GM21515 (cell line): ENCODE measurements at regions not wholly inside any gene's neighbourhood (a gene's known extent, or its start where the extent isn't known, plus 50 kb on each side); places are given as distances from the start of the nearest gene placed in this dataset.

Source experiments
- ATAC-seq: cut with Tn5 transposase; IDR thresholded peaks from one replicate; pipeline ENCODE4 v1.9.1; 2021; ENCODE audit not compliant: unreplicated experiment

DNA sequence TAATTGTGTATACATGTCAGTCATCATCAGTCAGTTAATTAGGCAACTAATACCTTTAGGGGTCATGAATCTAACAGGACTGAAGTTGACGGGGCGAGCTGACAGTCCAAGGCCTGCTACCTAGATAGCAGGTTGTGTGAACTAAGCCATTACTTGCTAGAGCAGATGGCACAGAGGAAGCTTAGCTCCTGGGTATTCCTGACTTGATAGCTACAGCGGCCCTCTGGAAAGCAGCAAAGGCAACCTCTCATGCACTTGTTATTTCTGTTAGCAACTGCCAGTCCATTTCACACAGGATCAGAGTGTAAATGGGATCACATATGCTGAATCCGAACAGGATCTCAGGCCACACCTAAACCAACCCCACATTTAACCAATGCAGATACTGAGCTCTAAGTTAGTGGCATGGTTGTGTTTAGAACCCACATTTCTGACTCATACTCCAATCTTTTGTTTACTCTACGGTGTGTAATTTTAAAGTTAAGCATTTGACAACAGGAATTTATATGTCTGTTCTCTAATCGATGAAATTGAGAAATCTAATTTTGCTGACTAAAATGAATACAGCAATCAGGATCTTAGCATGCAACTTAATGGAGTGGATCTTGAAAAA, 521.3 kb upstream of the ZNF608 start:
- ATAC-seq, result no peak

DNA sequence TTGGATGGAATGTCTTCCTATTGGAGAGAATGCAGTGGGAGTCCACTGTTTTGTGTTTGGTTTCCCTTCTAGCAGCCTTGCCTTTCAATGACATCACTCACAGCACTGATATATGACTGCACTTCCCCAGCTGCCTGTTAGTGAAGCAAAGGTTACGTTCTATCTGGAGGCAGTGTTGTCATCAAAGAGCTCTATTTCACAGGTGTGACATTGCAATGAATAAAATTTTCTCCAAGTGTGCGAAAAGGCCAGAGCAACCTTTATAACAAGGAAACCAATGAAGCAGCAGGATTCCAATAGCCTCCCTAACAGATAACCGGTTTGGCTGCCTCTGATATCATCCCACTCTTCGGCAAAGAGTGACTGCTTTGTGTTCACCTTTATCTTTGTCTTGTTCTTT, 523.5 kb upstream of the ZNF608 start:
- ATAC-seq, result no peak

DNA sequence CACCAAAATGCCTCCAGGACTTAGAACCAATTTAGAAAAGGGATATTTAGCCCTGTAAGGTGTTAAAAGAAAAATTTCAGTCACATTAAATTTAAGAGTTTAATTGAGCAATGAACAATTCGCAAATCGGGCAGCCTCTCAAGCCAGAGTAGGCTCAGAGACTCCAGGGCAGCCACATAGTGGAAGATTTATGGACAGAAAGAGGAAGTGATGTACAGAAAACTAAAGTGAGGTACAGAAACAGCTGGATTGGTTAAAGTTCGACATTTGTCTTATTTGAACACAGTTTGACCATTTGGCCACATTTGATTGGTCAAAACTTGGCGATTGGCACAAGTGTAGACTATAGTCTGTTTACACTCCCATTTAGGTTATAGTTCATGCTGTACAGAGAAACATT, 525.9 kb upstream of the ZNF608 start:
- ATAC-seq, result no peak

DNA sequence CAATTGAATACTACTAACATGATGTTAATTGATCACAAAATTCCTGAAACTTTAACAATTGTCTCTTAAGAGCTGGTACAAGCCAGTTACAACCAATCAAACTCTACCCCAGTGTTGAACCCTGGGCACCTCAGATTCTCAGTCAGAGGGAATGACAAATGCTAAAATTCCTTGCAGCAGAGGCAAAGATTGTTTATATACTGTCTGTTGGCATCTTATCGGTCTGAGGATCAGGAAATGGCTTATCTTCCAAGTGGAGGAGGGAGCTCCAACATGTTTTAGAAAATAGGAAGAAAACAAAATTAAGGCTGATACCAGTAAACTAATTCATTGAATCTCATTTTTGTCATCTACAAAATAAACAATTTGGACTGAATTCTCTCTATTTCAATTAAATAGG, 527.8 kb upstream of the ZNF608 start:
- ATAC-seq, result no peak

DNA sequence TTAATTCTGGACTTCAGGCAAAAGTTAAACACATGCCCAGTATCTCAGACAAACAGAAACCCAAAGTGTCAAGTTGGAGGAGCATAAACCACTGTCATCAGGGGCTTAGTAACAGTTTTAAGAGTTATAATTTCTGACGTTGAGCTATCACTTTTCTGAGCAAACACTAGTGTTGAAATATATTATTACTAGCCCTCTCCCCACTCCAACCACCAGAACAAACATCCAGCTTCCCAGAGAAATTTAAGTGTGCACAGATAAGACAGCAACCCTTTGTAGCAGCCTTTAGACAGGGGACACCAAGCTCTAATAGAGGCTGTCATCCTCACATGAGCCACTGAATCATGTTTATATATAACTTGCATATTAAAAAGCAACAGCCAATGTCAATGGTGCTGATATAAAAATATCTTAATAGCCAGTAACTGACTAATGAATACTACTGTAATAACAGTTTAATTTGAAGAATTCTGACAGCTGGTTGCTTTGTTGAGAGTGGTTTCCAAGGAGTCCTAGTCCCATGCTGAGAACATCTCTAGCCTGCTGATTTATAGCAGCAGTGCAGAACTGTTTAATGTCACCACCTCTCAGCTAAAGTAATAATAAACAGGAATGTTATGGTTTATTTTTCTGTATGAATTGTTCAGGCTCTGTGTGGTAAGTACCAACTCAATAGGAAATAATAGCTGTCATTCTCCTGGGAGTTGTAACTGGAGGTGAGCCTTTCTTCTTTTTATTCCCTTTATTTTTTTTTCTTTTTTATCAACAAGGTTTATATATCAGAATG, 528.7 kb upstream of the ZNF608 start:
- ATAC-seq, result no peak

DNA sequence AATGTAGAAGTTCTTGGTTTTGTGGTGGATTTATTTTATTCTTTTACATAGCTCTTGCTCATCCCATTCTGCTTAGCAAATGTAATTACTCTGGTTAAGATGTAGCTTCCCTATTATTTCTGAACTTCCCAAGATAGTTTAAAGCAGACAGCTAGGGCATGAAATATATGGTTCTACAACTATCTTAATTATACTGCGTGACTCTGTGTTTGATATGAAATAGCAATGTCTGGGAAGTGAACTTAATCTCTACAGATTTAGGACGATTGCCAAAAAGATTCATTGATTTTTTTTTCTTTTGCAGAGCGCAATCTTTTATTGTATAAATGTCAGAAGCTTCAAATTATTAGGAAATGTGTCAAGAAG, 529.3 kb upstream of the ZNF608 start:
- ATAC-seq, result no peak

DNA sequence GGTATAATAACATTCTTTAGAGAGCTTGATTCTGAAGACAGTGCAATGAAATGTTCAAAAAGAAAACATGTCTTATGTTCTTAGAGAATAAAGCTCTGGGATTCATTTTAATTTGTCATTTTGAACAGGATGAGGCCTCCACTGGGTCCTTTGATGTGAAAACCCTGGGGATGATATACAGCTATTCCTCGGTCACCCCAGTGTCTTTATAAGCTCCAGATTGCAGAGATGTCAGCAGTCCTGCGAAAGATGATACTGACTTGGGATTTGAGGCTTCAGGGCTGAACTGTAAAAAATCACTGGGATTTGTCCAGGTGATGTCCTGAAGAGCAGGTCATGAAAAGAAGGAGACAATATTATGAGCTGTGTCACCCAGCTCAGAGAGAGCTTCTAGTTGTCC, 529.7 kb upstream of the ZNF608 start:
- ATAC-seq, result no peak

DNA sequence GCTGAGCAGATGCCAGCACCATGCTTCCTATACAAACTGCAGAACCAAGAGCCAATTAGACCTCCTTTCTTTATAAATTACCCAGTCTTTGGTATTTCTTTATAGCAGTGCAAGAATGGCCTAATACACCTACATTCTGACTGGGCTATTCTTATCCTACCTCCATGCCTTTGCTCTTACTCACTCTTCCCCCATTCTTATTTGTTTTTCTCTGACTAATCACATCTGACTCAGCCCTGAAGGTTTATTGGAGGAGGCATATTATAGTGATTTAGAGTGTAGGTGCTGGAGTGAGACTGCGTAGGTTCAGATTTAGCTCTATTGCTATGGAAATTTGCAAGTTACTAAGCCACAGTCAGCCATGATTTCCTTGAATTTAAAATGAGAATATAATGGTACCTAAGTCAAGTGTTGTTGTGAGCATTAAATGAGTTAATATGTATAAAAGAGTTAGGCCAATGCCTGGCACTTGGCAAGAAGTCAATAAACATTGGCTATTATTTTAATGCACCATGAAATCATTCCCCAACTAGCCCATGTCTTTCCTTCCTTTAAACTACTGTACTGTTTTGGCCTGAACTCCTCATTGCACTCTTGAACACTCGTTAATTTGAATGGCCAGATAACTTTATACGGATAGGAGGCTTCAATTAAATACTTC, 531.2 kb upstream of the ZNF608 start:
- no peak for ATAC-seq

DNA sequence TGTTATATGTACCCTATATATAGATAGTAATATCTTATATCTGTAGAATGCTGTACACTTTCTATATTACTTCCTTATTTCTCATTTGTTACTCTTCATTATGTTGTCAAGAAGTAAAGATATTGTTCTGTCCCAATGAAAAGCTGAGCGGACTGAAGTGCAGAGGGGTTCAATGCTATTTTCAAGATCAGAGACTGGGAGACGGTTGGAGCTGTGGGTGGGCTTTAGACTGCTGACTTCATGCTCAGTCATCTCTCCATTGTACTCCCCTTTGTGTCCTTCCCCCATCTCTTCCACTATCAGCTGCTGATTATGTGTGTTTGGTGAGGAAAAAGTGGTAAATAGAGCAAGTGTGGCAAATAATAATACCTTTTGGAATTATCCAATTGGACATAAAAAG, 532.3 kb upstream of the ZNF608 start:
- ATAC-seq, result no peak

DNA sequence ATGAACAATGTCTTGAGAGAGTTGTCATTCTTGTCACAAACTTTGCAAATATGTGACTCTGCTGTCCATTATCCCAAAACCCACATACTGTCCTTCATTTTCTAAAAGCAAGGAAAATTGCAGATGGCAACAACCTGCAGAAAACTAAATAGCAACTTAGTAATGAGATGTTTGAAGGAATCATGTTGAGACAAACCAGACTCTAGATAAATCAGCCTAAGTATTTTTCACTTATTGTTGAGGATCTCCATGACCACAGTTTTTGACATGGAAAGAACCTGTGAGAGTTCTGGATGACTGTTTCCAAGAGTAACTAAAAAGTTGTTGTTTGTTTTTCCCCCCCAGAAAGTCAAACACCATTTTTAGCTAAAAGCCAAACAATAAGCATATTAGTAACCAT, 535.2 kb upstream of the ZNF608 start:
- no peak for ATAC-seq

DNA sequence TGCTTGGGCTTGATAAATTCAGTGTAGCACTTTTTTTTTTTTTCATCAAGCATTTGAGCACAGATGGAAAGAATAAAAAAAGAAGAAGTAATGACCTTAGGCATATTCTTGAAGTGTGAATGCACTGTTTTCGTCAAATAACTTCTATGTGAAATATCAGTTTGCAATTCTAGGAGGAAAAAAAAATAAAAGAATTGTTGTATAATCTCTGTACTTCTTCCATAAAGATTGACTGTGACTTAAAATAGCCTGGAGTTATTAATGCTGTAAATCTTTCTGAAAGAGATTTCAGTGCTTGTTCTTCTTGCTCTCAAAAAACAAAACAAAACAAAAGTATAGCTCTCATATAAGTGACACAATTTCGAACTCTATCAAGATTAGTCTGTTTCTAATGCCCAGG, 536.9 kb upstream of the ZNF608 start:
- no peak for ATAC-seq

DNA sequence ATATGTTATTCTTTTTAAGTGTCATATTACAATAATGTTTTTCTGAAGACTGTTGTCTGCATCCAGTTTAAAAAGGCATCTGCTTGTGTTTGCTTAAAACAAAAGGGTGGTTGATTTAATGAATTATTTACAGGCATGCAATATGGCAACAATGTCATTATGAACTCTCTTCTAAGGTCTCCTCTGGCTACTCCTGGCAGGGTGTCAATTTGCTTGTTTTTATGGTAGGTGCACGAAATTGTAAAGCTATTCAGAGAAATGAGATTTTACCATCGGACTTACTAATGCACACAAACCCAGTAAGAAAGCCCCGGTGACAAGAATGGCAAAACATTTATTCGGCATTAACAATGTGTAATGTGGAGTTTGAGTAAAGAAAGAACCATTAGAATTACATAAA, 539.8 kb upstream of the ZNF608 start:
- no peak for ATAC-seq

DNA sequence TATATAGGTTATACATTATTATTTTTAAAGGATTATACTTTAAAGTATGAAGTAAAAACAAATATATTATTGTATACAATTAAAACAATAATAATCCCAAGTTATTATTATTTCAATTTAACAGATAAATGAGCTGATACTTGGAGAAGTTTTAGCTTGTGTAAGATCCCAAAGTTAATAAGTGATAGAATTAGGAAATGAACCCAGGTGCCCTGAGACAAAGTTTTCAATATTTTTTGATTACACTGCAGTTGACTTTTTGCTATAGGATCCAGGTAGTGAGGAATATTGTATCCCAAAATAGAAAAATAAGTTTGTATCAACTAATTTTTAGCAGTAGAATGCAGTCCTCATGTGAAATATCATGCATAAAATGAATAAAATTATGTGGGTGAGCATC, 543.2 kb upstream of the ZNF608 start:
- ATAC-seq, result no peak

DNA sequence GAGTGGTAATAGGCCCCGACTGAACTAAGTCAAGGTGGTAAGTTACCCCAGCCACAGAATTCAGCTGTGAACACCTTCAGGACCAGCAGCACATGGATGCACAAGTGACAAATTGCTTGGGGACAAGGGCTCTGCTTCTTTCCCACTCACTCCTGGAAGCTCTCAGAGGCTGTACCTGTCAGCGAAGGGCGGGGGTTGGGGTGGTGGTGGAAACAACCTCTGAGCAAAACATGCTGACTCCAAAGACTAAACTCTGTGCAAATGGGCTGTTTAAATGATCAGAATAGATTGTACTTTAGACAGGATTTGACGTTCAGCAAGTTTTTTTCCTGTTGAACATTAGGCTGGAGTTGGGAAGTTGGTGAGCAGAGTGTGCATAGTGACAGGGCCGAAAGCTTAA, 544.5 kb upstream of the ZNF608 start:
- ATAC-seq, result no peak

DNA sequence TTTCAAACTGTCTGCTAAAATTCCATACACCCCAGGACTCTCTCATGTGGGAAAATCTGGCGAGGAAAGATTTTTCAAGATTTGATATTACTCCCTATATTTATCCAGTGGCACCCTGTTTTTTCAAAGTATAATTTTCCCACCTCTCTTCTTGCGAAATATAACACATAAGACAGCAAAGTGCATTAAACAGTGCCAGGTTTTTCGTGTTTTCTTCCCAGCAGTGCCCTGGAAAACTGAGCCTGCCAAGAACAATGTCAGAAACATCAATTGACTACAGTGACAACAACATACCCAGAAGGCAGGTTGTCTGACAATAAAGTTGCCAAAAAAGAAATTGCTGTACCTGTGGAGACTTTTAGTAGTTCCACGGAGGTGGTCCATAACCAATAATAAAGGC, 545.0 kb upstream of the ZNF608 start:
- no peak for ATAC-seq

DNA sequence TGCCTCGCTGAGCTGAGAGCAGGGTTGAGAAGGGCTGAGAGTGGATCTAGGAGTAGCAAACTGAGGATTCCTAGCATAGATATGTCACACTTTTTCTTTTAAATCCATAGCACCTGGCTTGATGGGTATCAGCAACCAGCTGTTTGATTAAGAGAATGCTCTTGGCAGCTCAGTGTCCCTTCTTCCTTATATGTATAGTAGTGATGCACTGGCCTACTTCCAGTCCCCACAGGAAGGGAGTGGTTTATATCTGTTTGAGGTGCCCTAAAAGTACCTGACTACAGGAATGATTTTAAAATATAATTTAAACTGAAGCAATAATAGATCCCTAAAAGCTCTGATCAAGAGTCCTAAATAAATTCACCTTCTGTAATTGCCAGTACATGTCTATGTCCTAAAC, 546.8 kb upstream of the ZNF608 start:
- ATAC-seq, result no peak

DNA sequence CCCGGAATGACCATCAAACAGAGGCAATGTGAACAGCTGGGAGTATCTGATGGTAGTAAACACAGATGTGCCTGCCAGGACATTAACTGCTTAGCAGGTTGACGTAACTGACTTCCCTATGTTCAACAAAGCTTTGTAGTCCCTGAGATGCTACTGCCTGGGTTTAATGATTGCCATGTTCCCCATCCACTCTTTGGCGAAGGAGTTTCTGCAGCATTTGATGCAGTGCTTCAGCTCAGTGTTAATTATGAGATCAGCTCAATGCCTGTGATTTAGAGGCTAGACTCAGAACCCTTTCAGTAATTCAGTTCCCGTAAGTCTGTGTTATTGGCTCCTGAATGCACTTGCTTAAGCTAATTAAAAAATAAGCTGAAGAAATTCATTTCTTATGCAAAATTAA, 547.3 kb upstream of the ZNF608 start:
- no peak for ATAC-seq

DNA sequence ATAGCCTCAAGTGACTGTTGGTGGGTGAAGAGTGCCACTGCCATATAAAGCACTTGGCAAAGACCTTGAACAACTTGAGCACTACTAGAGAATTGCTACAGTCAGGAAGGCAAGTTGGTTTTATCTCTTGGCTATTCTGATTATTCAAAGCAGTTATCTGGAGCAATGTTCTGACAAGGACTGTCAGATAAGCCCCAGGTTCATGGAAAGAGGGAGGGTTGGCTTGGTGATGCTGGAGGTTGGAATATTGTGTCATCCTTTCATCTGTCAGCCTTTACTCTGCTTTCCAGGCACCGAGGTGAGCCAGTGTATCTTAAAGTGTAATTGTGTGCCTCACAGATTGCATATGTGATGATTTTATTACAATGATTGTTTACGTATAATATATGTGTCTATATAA, 548.4 kb upstream of the ZNF608 start:
- no peak for ATAC-seq

DNA sequence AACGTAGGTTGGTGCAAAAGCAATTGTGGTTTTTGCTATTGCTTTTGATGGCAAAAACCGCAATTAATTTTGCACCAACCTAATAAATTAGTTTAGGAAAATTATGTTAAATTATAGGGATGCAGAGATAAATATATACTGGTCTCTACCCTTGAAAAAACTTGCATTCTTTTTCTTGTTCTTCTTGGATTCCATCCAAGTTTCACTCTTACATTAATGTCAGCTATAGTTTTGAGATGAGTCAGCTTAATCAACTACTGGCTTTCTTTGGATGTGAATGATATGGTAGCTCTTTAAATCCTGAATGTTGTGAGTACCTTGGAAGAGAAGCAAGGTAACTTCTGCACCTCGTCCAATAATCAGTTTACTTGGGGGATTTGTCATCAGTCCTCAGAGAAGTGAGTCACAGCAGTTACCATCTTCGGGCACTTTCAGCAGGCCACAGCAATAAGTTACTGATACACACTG, 549.0 kb upstream of the ZNF608 start:
- no peak for ATAC-seq

DNA sequence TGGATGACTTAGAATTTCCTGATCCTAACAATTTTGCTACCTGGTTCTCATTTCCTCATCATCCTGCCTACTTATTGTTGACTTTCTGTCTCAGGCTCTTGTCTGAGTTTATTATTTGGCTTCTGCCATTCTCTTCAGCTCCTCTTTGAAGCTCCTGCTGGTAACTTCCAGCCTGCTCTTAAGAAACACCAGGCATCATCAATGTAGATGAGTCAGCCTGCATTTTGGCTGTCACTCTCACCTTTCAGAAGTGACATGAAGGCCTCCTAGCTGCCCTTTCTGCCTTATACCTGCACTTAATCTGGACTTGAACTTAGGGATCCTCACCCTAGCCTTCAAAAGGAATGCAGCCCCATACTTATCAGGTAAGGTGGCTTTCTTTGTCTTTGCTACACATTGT, 551.8 kb upstream of the ZNF608 start:
- no peak for ATAC-seq

DNA sequence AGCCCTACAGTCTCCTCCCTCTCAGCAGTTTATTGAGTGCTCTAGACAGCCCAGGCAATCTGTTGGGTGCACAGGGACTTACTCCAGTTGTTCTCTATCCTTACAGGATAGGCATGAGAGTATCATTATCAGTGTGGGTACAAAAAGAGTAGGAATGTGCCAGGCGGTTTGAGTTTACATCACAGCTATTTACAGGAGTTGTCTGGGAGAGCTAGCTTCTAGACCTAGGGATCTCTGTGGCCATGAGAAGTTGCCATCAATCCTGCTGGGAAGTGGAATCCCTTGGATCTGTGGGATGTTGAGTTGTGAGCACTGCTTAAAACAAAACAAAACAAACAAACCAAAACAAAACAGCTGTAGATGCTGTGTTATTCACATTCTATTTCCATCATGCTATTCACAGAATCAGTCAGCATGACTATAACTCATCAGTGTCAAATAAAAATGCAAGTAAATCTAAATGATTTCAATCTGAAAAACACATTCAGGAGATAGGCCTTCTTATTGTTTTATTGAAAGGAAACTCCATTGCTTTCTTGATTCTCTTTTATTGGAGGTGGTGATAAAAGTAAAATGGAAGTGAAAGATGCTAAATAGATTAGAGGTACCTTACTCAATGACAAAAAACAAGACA, 552.4 kb upstream of the ZNF608 start:
- no peak for ATAC-seq

DNA sequence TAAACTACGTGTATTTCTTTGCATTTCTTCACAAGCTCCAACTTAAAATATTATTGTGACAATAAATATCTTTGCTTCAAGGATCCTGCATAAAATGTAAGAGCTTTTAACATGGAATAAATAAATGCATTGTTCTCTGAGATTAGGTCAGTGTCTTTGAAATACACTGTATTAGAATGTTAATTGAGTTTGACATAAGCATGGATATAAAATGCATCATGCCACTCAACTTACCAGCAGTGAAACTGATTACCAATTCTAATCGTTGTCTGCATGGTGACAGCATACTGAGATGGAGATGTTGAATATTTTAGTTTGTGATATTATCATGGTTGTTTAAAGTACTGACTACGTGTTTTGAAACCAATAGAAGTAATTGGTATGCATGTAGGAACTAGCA, 555.3 kb upstream of the ZNF608 start:
- no peak for ATAC-seq
